ENCODE measurements at regions not wholly inside any gene's neighbourhood (a gene's known extent, or its start where the extent isn't known, plus 50 kb on each side); places are given as distances from the start of the nearest gene placed in this dataset.

DNA sequence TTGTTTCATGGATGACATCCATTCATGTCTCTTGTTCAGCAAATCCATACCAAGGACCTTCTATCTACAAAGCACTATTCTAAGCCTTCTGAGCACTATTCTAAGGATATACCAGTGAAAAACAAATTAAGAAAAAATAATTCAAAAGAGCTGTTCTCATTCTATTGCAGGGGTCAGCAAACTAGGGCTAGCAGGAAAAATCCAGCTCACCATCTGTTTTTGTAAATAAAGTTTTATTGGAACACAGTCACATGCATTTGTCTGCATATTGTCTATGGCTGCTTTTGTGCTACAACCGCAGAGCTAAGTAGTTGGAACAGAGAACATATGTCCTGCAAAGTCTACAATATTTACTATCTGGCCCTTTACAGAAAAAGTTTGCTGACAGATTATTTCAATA, 222.7 kb upstream of the DYNLRB2 start:
- H4K8ac ChIP-seq (ENCODE audit: low read length) = no peak overlapping the region
- H3K79me1 ChIP-seq (replicated peaks; ENCODE audit: low read length, poor library complexity, severe bottlenecking) = no peaks in the 10 kb centered on the region
- no peak overlapping the region for H4K91ac ChIP-seq (ENCODE audit: low read length)
- no peak overlapping the region for H3K4me2 ChIP-seq (ENCODE audit: low read length, poor library complexity, severe bottlenecking)
- no peaks in the 10 kb centered on the region for H3K27me3 ChIP-seq (ENCODE audit: control insufficient read depth in 1 of 2, insufficient read depth in 1 of 2, low read length in 2 of 2)
- no peak overlapping the region for H3K4ac ChIP-seq (ENCODE audit: low read depth in 1 of 2, low read length in 2 of 2)
- H3K36me3 ChIP-seq (ENCODE audit: control insufficient read depth in 1 of 2, insufficient read depth in 2 of 2, low read depth in 1 of 2, low read length in 2 of 2) = no peaks in the 10 kb centered on the region
- no peaks in the 10 kb centered on the region for H3K9me3 ChIP-seq (ENCODE audit: control insufficient read depth, low read length)
- H2BK12ac ChIP-seq (ENCODE audit: low read length in 2 of 2) = no peak overlapping the region
- H3K23ac ChIP-seq (ENCODE audit: low read length in 2 of 2) = no peak overlapping the region
- no peak overlapping the region for H3K9ac ChIP-seq (ENCODE audit: low read length)
- H3K14ac ChIP-seq (ENCODE audit: low read length in 2 of 2) = no peak overlapping the region
- WGBS = no CpG with 5 or more reads among the region's 1 CpG
- no peak overlapping the region for H3K18ac ChIP-seq (ENCODE audit: low read depth in 1 of 2, low read length in 2 of 2)
- peaks cover 3% of the 10 kb centered on the region for H3K4me1 ChIP-seq (ENCODE audit: control insufficient read depth, insufficient read depth, low read depth, low read length)
- no peak overlapping the region for H2AK5ac ChIP-seq (ENCODE audit: low read length, severe bottlenecking)
- no peak overlapping the region for H2BK5ac ChIP-seq (ENCODE audit: low read depth, low read length, poor library complexity, severe bottlenecking)
- no peak overlapping the region for H2BK15ac ChIP-seq (ENCODE audit: low read depth, poor library complexity, severe bottlenecking)
- no peak overlapping the region for H3K4me3 ChIP-seq (ENCODE audit: insufficient read depth in 1 of 2, low read depth in 1 of 2, low read length in 2 of 2)
- no peak overlapping the region for H2BK120ac ChIP-seq (ENCODE audit: low read depth, low read length)
- H3K27ac ChIP-seq (ENCODE audit: low read length, poor library complexity, severe bottlenecking) = no peak overlapping the region
- no peak overlapping the region for H2AFZ ChIP-seq (ENCODE audit: low read depth, low read length)
- DNase-seq = no peak

DNA sequence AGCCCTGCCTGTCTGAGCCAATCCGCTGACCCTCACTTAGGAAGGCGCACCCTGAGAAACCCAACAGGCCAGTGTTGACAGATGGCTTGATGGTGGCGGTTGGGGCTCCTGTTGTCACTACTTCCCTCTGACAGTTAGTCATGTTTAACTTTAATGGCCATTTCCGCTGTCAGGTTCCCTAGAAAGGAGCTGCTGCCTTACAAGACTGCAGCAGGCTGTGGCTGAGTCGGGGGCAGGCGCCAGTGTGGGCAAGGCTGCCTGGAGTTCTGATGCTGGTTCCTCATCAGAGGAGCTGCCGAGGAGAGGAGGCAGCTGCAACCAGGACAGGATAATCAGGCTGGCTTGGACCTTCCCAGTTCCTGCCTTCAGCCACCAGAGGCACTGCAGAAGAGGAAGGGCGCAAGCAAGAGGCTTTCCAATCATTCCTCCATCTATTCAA, 223.2 kb upstream of the DYNLRB2 start:
- peak; percentile 21 for DNase-seq
- H2BK15ac ChIP-seq (ENCODE audit: low read depth, poor library complexity, severe bottlenecking) = no peak overlapping the region
- no peak overlapping the region for H2BK5ac ChIP-seq (ENCODE audit: low read depth, low read length, poor library complexity, severe bottlenecking)
- H3K9ac ChIP-seq (ENCODE audit: low read length) = no peak overlapping the region
- no peaks in the 10 kb centered on the region for H3K36me3 ChIP-seq (ENCODE audit: control insufficient read depth in 1 of 2, insufficient read depth in 2 of 2, low read depth in 1 of 2, low read length in 2 of 2)
- H3K27ac ChIP-seq (ENCODE audit: low read length, poor library complexity, severe bottlenecking) = no peak overlapping the region
- no peak overlapping the region for H2BK120ac ChIP-seq (ENCODE audit: low read depth, low read length)
- H3K27me3 ChIP-seq (ENCODE audit: control insufficient read depth in 1 of 2, insufficient read depth in 1 of 2, low read length in 2 of 2) = no peaks in the 10 kb centered on the region
- no peak overlapping the region for H2BK12ac ChIP-seq (ENCODE audit: low read length in 2 of 2)
- no peaks in the 10 kb centered on the region for H3K79me1 ChIP-seq (replicated peaks; ENCODE audit: low read length, poor library complexity, severe bottlenecking)
- no peak overlapping the region for H3K18ac ChIP-seq (ENCODE audit: low read depth in 1 of 2, low read length in 2 of 2)
- peaks cover 3% of the 10 kb centered on the region for H3K4me1 ChIP-seq (ENCODE audit: control insufficient read depth, insufficient read depth, low read depth, low read length)
- H3K4me2 ChIP-seq (ENCODE audit: low read length, poor library complexity, severe bottlenecking) = no peak overlapping the region
- no peaks in the 10 kb centered on the region for H3K9me3 ChIP-seq (ENCODE audit: control insufficient read depth, low read length)
- H4K91ac ChIP-seq (ENCODE audit: low read length) = no peak overlapping the region
- no peak overlapping the region for H3K4me3 ChIP-seq (ENCODE audit: insufficient read depth in 1 of 2, low read depth in 1 of 2, low read length in 2 of 2)
- H4K8ac ChIP-seq (ENCODE audit: low read length) = no peak overlapping the region
- no peak overlapping the region for H3K14ac ChIP-seq (ENCODE audit: low read length in 2 of 2)
- H3K23ac ChIP-seq (ENCODE audit: low read length in 2 of 2) = no peak overlapping the region
- H2AFZ ChIP-seq (ENCODE audit: low read depth, low read length) = no peak overlapping the region
- H2AK5ac ChIP-seq (ENCODE audit: low read length, severe bottlenecking) = no peak overlapping the region
- WGBS = 33% methylated on average over 8 of the region's 8 CpGs
- no peak overlapping the region for H3K4ac ChIP-seq (ENCODE audit: low read depth in 1 of 2, low read length in 2 of 2)

DNA sequence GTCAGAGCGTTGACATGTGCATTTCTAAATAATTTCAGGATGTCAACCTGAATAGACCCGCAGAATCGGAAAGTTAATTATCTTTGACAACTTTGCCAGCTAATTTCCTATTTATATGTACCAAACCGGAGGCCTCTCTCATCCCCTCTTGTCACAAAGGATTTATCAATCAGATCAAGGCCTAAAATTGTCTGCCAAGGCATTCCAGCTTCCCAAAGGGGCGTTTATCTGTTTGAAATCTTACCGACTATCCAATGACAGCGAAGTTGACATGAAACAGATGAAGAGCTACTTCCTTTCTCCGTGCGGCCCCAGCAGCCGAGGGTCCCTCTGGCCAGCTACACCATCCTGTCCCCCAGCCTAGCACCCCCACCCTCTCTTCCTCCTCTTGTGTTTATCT, 223.7 kb upstream of the DYNLRB2 start:
- no peak overlapping the region for H3K9ac ChIP-seq (ENCODE audit: low read length)
- no peak overlapping the region for H3K23ac ChIP-seq (ENCODE audit: low read length in 2 of 2)
- no peak overlapping the region for H2BK12ac ChIP-seq (ENCODE audit: low read length in 2 of 2)
- no peaks in the 10 kb centered on the region for H3K36me3 ChIP-seq (ENCODE audit: control insufficient read depth in 1 of 2, insufficient read depth in 2 of 2, low read depth in 1 of 2, low read length in 2 of 2)
- no peak overlapping the region for H2AFZ ChIP-seq (ENCODE audit: low read depth, low read length)
- H3K27me3 ChIP-seq (ENCODE audit: control insufficient read depth in 1 of 2, insufficient read depth in 1 of 2, low read length in 2 of 2) = no peaks in the 10 kb centered on the region
- no peak overlapping the region for H2BK5ac ChIP-seq (ENCODE audit: low read depth, low read length, poor library complexity, severe bottlenecking)
- no peak overlapping the region for H2AK5ac ChIP-seq (ENCODE audit: low read length, severe bottlenecking)
- WGBS = 16% methylated on average over 10 of the region's 10 CpGs
- H3K27ac ChIP-seq (ENCODE audit: low read length, poor library complexity, severe bottlenecking) = no peak overlapping the region
- H3K4ac ChIP-seq (ENCODE audit: low read depth in 1 of 2, low read length in 2 of 2) = no peak overlapping the region
- H4K8ac ChIP-seq (ENCODE audit: low read length) = peak overlapping the region; percentile 32
- H3K4me3 ChIP-seq (ENCODE audit: insufficient read depth in 1 of 2, low read depth in 1 of 2, low read length in 2 of 2) = no peak overlapping the region
- peaks cover 3% of the 10 kb centered on the region for H3K4me1 ChIP-seq (ENCODE audit: control insufficient read depth, insufficient read depth, low read depth, low read length)
- no peak overlapping the region for H2BK15ac ChIP-seq (ENCODE audit: low read depth, poor library complexity, severe bottlenecking)
- no peak overlapping the region for H3K4me2 ChIP-seq (ENCODE audit: low read length, poor library complexity, severe bottlenecking)
- no peaks in the 10 kb centered on the region for H3K79me1 ChIP-seq (replicated peaks; ENCODE audit: low read length, poor library complexity, severe bottlenecking)
- no peak overlapping the region for H2BK120ac ChIP-seq (ENCODE audit: low read depth, low read length)
- DNase-seq = no peak
- H3K9me3 ChIP-seq (ENCODE audit: control insufficient read depth, low read length) = no peaks in the 10 kb centered on the region
- no peak overlapping the region for H3K18ac ChIP-seq (ENCODE audit: low read depth in 1 of 2, low read length in 2 of 2)
- no peak overlapping the region for H3K14ac ChIP-seq (ENCODE audit: low read length in 2 of 2)
- H4K91ac ChIP-seq (ENCODE audit: low read length) = peak overlapping the region; percentile 29

DNA sequence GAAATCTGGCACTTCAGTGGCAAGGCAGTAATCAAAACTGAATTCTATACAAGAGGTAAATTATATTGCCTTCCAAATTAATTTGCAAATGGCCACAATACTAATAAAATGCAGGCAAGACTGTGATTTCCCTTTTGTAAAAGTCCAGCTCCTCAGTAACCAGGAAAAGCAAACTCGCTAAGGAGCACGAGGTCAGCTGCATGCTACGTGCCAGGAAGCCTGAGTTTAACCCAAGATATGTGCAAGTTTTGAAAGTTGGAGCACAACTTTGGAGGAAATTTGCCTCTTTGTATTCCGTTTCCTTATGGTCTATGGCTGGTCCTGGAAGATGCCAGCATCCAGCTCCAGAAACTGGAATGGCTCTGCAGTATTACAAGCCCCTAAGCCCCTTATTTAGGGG, 226.8 kb upstream of the DYNLRB2 start:
- no peak overlapping the region for H2AK5ac ChIP-seq (ENCODE audit: low read length, severe bottlenecking)

More for the DNA sequence above, 226.8 kb upstream of the DYNLRB2 start:
- no peak overlapping the region for H2BK15ac ChIP-seq (ENCODE audit: low read depth, poor library complexity, severe bottlenecking)
- no peak overlapping the region for H4K91ac ChIP-seq (ENCODE audit: low read length)
- 72% methylated on average over 4 of the region's 4 CpGs for WGBS
- no peak overlapping the region for H2BK120ac ChIP-seq (ENCODE audit: low read depth, low read length)
- no peak overlapping the region for H3K18ac ChIP-seq (ENCODE audit: low read depth in 1 of 2, low read length in 2 of 2)
- H3K27ac ChIP-seq (ENCODE audit: low read length, poor library complexity, severe bottlenecking) = no peak overlapping the region
- H2AFZ ChIP-seq (ENCODE audit: low read depth, low read length) = no peak overlapping the region
- no peaks in the 10 kb centered on the region for H3K9me3 ChIP-seq (ENCODE audit: control insufficient read depth, low read length)
- no peak overlapping the region for H3K4me3 ChIP-seq (ENCODE audit: insufficient read depth in 1 of 2, low read depth in 1 of 2, low read length in 2 of 2)
- no peaks in the 10 kb centered on the region for H3K27me3 ChIP-seq (ENCODE audit: control insufficient read depth in 1 of 2, insufficient read depth in 1 of 2, low read length in 2 of 2)
- no peak for DNase-seq
- no peak overlapping the region for H3K14ac ChIP-seq (ENCODE audit: low read length in 2 of 2)
- no peak overlapping the region for H3K9ac ChIP-seq (ENCODE audit: low read length)
- H2BK5ac ChIP-seq (ENCODE audit: low read depth, low read length, poor library complexity, severe bottlenecking) = no peak overlapping the region
- H3K4me2 ChIP-seq (ENCODE audit: low read length, poor library complexity, severe bottlenecking) = no peak overlapping the region
- H4K8ac ChIP-seq (ENCODE audit: low read length) = no peak overlapping the region
- H3K79me1 ChIP-seq (replicated peaks; ENCODE audit: low read length, poor library complexity, severe bottlenecking) = no peaks in the 10 kb centered on the region
- peaks cover 3% of the 10 kb centered on the region for H3K4me1 ChIP-seq (ENCODE audit: control insufficient read depth, insufficient read depth, low read depth, low read length)
- H3K23ac ChIP-seq (ENCODE audit: low read length in 2 of 2) = no peak overlapping the region
- no peak overlapping the region for H3K4ac ChIP-seq (ENCODE audit: low read depth in 1 of 2, low read length in 2 of 2)
- H2BK12ac ChIP-seq (ENCODE audit: low read length in 2 of 2) = no peak overlapping the region
- H3K36me3 ChIP-seq (ENCODE audit: control insufficient read depth in 1 of 2, insufficient read depth in 2 of 2, low read depth in 1 of 2, low read length in 2 of 2) = no peaks in the 10 kb centered on the region
